ENCODE measurements at regions not wholly inside any gene's neighbourhood (a gene's known extent, or its start where the extent isn't known, plus 50 kb on each side); places are given as distances from the start of the nearest gene placed in this dataset.

GRCh38 chr15:94793641-94794040 is 562.3 kb downstream of the MCTP2 start:
- DNase-seq (ENCODE audit: insufficient read length, low spot score): no peak
- FAIRE-seq: no peak
- TF ChIP-seq POLR2AphosphoS5 (IDR thresholded peaks at IDR 0.05; ENCODE audit: low read depth, low read length) (no peak), TAF1 (IDR thresholded peaks at IDR 0.05; ENCODE audit: low read depth, low read length) (no peak), POLR2A (IDR thresholded peaks at IDR 0.05; ENCODE audit: low read depth, low read length) (no peak), POU2F2 (IDR thresholded peaks at IDR 0.05; ENCODE audit: low read depth, low read length) (no peak), SPI1 (IDR thresholded peaks at IDR 0.05; ENCODE audit: low read depth, low read length) (no peak), PAX5 (IDR thresholded peaks at IDR 0.05; ENCODE audit: insufficient read depth, low read length, severe bottlenecking) (no peak)

GRCh38 chr15:94804613-94805012 is 573.3 kb downstream of the MCTP2 start:
- FAIRE-seq: no peak
- TF ChIP-seq SPI1 (IDR thresholded peaks at IDR 0.05; ENCODE audit: low read depth, low read length): no peak
- no peak for TF ChIP-seq PAX5 (IDR thresholded peaks at IDR 0.05; ENCODE audit: insufficient read depth, low read length, severe bottlenecking)
- no peak for TF ChIP-seq POLR2A (IDR thresholded peaks at IDR 0.05; ENCODE audit: low read depth, low read length)
- no peak for TF ChIP-seq POU2F2 (IDR thresholded peaks at IDR 0.05; ENCODE audit: low read depth, low read length)
- TF ChIP-seq TAF1 (IDR thresholded peaks at IDR 0.05; ENCODE audit: low read depth, low read length): no peak
- no peak for TF ChIP-seq POLR2AphosphoS5 (IDR thresholded peaks at IDR 0.05; ENCODE audit: low read depth, low read length)

GRCh38 chr15:94815110-94815731 is 583.9 kb downstream of the MCTP2 start:
- TF ChIP-seq TAF1 (IDR thresholded peaks at IDR 0.05; ENCODE audit: low read depth, low read length) (no peak), POLR2A (IDR thresholded peaks at IDR 0.05; ENCODE audit: low read depth, low read length) (no peak), PAX5 (IDR thresholded peaks at IDR 0.05; ENCODE audit: insufficient read depth, low read length, severe bottlenecking) (no peak), SPI1 (IDR thresholded peaks at IDR 0.05; ENCODE audit: low read depth, low read length) (no peak), POLR2AphosphoS5 (IDR thresholded peaks at IDR 0.05; ENCODE audit: low read depth, low read length) (no peak)
- DNase-seq (ENCODE audit: insufficient read length, low spot score) (no peak), FAIRE-seq (no peak)

More at GRCh38 chr15:94804613-94805012, 573.3 kb downstream of the MCTP2 start:
- no peak for DNase-seq (ENCODE audit: insufficient read length, low spot score)

GRCh38 chr15:94815914-94816313 is 584.6 kb downstream of the MCTP2 start:
- FAIRE-seq: no peak
- TF ChIP-seq SPI1 (IDR thresholded peaks at IDR 0.05; ENCODE audit: low read depth, low read length) (no peak), PAX5 (IDR thresholded peaks at IDR 0.05; ENCODE audit: insufficient read depth, low read length, severe bottlenecking) (no peak), POU2F2 (IDR thresholded peaks at IDR 0.05; ENCODE audit: low read depth, low read length) (no peak), TAF1 (IDR thresholded peaks at IDR 0.05; ENCODE audit: low read depth, low read length) (no peak), POLR2AphosphoS5 (IDR thresholded peaks at IDR 0.05; ENCODE audit: low read depth, low read length) (no peak), POLR2A (IDR thresholded peaks at IDR 0.05; ENCODE audit: low read depth, low read length) (no peak)
- DNase-seq (ENCODE audit: insufficient read length, low spot score): no peak

- TF ChIP-seq TAF1 (IDR thresholded peaks at IDR 0.05; ENCODE audit: low read depth, low read length): no peak
- no peak for TF ChIP-seq POLR2A (IDR thresholded peaks at IDR 0.05; ENCODE audit: low read depth, low read length)
- TF ChIP-seq POLR2AphosphoS5 (IDR thresholded peaks at IDR 0.05; ENCODE audit: low read depth, low read length): no peak
- TF ChIP-seq POU2F2 (IDR thresholded peaks at IDR 0.05; ENCODE audit: low read depth, low read length): no peak
- no peak for TF ChIP-seq SPI1 (IDR thresholded peaks at IDR 0.05; ENCODE audit: low read depth, low read length)
- TF ChIP-seq PAX5 (IDR thresholded peaks at IDR 0.05; ENCODE audit: insufficient read depth, low read length, severe bottlenecking): no peak
- FAIRE-seq (no peak), DNase-seq (ENCODE audit: insufficient read length, low spot score) (no peak)
These were observed 598.8 kb downstream of the MCTP2 start for GRCh38 chr15:94829887-94830884.

- TF ChIP-seq SPI1 (IDR thresholded peaks at IDR 0.05; ENCODE audit: low read depth, low read length) (no peak), POLR2A (IDR thresholded peaks at IDR 0.05; ENCODE audit: low read depth, low read length) (no peak), TAF1 (IDR thresholded peaks at IDR 0.05; ENCODE audit: low read depth, low read length) (no peak), PAX5 (IDR thresholded peaks at IDR 0.05; ENCODE audit: insufficient read depth, low read length, severe bottlenecking) (no peak), POU2F2 (IDR thresholded peaks at IDR 0.05; ENCODE audit: low read depth, low read length) (no peak), POLR2AphosphoS5 (IDR thresholded peaks at IDR 0.05; ENCODE audit: low read depth, low read length) (no peak)
- DNase-seq (ENCODE audit: insufficient read length, low spot score) (no peak), FAIRE-seq (no peak)
These were observed 602.6 kb downstream of the MCTP2 start for GRCh38 chr15:94834000-94834399.

- no peak for FAIRE-seq
- TF ChIP-seq POU2F2 (IDR thresholded peaks at IDR 0.05; ENCODE audit: low read depth, low read length): no peak
- no peak for TF ChIP-seq TAF1 (IDR thresholded peaks at IDR 0.05; ENCODE audit: low read depth, low read length)
- TF ChIP-seq POLR2AphosphoS5 (IDR thresholded peaks at IDR 0.05; ENCODE audit: low read depth, low read length): no peak
- TF ChIP-seq SPI1 (IDR thresholded peaks at IDR 0.05; ENCODE audit: low read depth, low read length): no peak
- no peak for TF ChIP-seq POLR2A (IDR thresholded peaks at IDR 0.05; ENCODE audit: low read depth, low read length)
- no peak for TF ChIP-seq PAX5 (IDR thresholded peaks at IDR 0.05; ENCODE audit: insufficient read depth, low read length, severe bottlenecking)
- no peak for DNase-seq (ENCODE audit: insufficient read length, low spot score)
These were observed 603.1 kb downstream of the MCTP2 start for GRCh38 chr15:94834494-94834893.

- DNase-seq (ENCODE audit: insufficient read length, low spot score) (no peak), FAIRE-seq (no peak)
- TF ChIP-seq PAX5 (IDR thresholded peaks at IDR 0.05; ENCODE audit: insufficient read depth, low read length, severe bottlenecking) (no peak), POLR2AphosphoS5 (IDR thresholded peaks at IDR 0.05; ENCODE audit: low read depth, low read length) (no peak), SPI1 (IDR thresholded peaks at IDR 0.05; ENCODE audit: low read depth, low read length) (no peak), TAF1 (IDR thresholded peaks at IDR 0.05; ENCODE audit: low read depth, low read length) (no peak), POLR2A (IDR thresholded peaks at IDR 0.05; ENCODE audit: low read depth, low read length) (no peak), POU2F2 (IDR thresholded peaks at IDR 0.05; ENCODE audit: low read depth, low read length) (no peak)
These were observed 606.9 kb downstream of the MCTP2 start for GRCh38 chr15:94838281-94838680.

Measured in GM12891 (cell line).